ENCODE measurements at regions not wholly inside any gene's neighbourhood (a gene's known extent, or its start where the extent isn't known, plus 50 kb on each side); places are given as distances from the start of the nearest gene placed in this dataset.
"Not testable (repeated sequence)": the region's sequence is repeated elsewhere in the genome, so short reads cannot be mapped to it uniquely, and the experiment has no call there.

DNA sequence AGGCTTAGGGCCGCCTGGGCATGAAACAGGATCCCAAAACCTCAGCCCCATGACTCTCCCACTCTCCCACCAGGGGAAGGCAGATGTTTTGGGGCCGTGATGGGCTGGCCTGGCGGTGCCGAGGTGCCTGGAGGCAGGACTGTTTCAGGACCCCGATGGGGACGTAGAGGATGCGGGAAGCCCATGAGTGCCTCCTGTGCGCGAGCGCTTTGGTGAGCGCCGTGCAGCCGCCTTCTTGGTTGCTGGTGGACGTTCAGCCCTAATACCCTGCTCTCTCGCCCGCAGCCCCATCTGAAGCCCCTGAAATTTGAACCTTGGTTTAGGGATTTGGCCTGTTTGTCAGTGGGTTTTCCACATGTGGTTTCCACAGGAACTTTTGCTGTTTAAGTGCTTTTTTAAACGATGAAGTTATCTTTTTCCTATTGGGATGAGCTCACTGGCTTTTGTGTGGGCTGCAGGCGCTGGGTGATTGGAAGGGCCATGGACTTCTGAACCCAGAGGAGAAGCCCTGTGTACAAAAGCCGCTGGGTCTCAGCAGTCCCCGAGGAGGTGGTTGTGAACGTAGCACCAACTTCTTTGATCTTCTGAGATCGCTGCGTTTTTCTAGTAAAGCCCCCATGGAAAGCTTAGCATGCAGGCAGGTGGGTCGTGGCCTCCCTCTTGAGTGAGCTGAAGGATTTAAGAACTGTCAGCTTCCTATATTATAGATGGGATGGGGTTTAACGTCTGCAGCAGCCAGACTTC, 145.7 kb downstream of the NPIPB11 start:
- DNase-seq (ENCODE audit: low read depth in 1 of 2, low spot score in 1 of 2) = not testable (repeated sequence)

DNA sequence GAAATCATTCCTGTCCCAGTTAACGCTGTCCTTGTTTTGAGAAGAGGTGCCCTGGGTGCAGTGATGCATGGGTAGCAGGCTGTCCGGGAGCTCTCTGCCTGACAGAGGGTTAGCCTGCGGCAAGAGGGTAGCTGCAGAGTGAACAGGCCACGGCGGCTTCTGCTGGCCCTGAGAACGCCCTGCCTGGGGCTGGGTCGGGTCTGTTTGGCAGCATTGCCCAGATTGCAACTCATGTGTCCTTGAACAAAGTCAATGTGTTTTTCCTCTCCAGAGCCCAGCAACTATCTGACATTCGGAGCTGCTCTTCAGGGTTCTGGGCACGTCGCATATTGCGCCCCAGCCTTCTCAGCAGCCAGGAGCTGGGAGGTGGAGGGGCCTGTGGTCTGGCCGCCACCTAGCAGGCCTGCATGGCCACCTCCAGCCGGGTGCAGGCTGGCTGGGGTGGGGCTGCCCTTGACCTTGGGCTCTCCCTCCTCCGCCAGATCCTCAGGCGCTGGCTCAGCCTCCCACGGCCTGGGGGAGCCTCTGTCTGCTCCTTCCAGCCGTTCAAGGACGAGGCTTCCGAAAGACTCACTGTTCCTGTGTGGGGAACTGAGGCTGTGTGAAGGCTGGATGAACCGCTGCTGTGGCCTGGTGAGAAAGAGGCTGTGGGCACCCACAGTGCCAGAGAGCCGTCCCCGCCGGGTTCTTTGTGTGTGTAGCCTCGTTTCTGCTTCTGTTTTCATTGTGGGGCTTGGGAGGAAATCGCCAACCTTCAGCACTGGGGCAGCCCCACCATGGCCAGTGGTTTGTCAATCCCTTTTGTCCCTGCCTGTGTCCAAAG, 146.7 kb downstream of the NPIPB11 start:
- not testable (repeated sequence) for DNase-seq (ENCODE audit: low read depth in 1 of 2, low spot score in 1 of 2)

DNA sequence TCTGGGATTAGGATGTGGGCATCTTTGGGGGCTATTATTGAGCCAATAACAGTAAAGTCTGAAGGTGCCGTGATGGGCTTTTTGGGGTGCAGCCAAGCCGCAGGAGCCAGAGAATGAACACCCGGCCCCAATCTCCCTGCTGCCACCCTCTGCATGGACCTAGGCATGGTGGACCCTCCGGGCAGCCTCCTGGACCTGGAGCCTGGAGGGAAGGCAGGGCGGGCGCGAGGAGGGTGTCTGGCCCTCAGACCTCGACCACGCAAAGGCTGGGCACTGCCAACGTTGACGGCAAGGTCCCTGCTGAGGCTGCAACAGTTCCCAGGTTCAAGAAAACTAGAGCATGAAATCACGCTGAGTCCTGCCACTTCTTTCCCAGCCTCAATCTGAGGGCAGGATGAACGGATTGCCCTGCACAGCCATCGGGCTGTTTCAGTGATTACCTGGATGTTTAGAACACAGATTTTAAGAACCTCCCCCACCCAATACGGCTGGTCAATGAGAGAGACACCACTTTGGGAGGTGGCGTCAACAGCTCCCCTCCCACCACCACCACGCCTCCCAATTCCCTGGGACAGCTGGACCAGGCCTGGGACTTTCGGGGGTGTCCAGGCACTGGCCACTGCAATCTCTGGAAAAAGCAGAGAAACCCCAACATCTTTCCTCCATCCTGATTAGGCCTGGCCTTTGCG, 147.4 kb downstream of the NPIPB11 start:
- DNase-seq (ENCODE audit: low read depth in 1 of 2, low spot score in 1 of 2) = not testable (repeated sequence)

DNA sequence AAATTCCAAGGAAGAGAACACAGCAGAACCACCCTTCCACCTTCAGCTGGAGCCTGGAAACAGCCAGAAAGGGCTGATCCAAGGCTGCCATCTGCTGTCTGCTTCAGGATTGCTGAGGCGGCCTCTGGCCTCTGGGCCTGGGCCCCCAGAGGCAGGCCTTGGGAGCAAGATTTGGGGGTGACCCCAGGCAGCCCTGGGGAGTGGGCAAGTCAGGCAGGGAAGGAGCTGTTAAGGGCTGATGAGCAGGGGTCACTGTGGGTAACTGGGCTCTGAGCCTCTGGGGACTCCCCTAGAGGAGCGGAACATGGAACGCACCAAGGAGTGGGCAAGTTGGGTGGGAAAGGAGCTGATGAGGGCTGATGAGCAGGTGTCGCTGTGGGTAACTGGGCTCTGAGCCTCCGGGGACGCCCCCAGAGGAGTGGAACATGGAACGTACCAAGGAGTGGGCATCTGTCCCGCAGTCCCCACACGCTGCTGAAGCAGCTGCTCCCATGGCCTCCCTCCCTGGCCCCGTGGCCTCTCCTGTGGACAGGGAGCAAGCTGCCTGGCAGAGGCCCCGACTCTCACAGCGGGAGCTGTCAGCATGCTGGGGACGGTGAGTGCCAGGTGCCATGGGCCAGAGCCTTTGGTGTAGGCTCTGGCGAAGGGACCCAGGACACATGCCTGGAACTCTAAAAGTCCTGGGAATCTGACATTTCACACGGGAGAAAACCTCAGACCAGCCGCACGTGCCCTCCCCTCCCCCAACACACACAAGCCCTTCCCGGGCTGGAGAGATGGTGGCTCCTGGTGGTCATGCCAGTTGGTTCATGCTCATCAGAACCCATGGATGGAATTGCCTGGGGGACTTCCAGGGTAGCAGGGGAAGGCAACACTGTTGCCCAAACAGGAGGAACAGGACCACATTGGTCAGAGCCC, 148.8 kb downstream of the NPIPB11 start:
- DNase-seq (ENCODE audit: low read depth in 1 of 2, low spot score in 1 of 2) = not testable (repeated sequence)

DNA sequence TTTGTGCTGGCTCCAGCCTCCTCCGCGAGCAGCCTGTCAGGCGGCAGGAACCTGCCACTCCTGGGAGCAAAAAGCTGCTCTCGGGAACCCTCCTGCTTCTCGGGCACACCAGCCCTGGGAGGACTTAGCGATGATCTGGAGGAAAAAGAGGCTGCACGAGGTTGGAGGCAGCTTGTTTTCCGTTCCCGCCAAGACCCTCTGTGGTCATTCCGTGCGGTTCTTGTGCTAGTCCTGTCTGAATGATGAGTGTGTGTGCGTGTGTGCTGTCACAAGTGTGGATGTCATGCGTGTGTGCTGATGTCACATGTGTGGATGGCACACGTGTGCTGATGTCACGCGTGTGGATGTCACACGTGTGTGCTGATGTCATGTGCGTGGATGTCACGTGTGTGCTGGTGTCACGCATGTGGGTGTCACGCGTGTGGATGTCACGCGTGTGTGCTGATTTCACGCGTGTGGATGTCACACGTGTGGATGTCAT, 150.0 kb downstream of the NPIPB11 start:
- DNase-seq (ENCODE audit: low read depth in 1 of 2, low spot score in 1 of 2) = no peak

DNA sequence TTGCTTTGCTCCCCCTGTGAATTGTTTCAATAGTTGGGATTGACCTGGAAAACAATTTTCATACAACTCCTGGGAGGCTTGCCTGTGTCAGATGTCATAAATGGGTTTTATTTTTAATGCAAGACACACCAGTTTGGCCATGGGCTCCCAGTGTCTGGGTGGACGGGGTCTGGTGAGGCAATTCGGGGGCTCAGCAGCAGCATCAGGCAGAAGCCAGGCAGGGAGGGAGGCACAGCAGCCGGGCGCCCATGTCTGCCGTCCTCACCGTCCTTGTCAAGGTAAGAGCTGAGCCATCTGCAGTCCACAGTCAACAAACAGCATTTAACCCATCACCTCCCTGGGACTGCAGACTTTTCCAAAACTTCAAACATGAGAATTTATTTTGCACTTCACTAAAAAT, 150.6 kb downstream of the NPIPB11 start:
- not testable (repeated sequence) for DNase-seq (ENCODE audit: low read depth in 1 of 2, low spot score in 1 of 2)

DNA sequence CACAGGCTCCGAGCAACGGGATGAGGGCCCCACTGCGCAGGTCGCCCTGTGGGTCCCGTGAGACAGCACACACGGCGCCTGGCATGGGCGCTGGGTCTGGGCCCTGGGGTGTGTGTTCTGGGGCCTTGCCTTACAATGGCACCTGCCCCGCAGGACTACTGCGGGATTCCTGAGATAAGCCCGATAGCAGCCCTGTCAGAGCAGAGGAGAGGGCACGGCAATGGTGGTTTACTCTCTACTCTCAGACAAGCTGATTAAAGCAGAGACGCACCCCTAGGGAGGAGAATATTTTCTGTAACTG, 151.1 kb downstream of the NPIPB11 start:
- DNase-seq (ENCODE audit: low read depth in 1 of 2, low spot score in 1 of 2) = not testable (repeated sequence)

DNA sequence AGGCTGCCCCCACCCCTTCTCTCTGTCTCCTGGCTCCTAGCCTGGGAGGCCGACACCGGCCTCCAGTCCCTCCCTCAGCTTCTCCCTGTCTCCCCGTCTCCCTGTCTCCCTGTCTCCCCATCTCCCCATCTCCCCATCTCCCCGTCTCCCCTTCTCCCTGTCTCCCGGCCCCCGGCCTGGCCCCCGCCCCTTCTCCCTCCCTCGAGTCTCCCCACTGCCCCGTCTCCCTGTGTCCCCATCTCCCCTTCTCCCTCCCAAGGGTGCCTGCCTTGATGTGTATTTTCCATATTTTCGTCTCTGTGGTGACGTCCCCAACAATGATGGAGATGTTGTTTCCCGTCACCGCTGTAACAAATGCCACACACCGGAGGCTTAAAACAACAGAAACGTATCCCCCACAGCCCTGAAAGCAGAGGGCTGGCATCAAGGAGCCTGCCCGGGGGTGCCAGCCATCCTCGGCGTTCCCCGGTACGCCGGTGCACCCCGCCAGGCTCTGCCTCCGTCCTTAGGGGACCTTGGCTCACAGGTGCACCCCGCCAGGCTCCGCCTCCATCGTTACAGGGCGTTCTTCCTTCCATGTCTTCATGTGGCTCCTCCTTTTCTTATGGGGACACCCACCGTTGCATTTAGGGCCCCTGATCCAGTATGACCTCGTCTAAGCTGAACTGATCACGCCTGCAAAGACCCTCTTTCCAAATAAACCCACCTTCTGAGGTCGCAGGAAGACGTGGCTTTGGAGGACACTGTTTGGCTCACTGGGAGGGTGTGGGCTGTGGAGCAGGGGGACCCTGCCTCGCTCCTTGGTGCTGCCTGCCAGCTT, 151.6 kb downstream of the NPIPB11 start:
- no peak for DNase-seq (ENCODE audit: low read depth in 1 of 2, low spot score in 1 of 2)

DNA sequence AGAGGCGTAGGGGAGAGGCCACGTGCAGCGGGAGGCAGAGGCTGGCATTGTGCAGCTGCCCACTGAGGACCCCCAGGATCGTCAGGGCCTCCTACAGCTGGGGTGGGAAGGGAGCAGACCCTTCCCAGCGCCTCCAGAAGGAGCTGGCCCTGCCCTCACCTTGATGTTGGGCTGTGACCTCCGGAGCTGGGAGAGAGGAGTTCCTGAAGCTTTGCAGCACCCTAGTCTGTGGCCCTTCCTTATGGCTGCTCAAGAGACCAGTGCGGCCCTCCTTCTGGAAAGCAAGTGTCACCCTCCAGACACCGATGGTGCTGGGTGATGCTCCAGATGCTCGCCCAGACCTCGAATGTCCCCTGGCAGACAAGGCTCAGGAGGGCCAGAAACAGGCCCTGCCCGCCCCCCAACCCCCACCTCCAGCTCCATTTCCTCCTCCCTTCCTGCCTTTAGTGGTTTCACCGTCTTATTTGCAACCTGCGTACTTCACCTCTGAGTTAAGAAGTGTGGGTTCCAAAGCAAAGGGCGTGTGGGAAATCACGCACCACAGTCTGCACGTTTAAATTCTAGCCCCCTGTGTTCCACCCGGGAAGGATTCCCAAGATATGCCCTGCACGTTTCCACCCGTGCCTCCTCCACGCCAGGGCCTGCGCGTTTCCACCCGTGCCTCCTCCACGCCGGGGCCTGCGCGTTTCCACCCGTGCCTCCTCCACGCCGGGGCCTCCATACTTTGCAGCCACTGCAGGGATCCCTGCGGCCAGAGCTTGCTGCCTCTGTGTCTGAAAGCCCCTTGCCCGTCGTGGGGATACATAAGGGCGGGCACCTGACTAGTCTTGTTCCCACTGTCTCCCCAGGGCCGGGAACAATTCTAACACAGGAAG, 152.6 kb downstream of the NPIPB11 start:
- DNase-seq (ENCODE audit: low read depth in 1 of 2, low spot score in 1 of 2) = not testable (repeated sequence)

DNA sequence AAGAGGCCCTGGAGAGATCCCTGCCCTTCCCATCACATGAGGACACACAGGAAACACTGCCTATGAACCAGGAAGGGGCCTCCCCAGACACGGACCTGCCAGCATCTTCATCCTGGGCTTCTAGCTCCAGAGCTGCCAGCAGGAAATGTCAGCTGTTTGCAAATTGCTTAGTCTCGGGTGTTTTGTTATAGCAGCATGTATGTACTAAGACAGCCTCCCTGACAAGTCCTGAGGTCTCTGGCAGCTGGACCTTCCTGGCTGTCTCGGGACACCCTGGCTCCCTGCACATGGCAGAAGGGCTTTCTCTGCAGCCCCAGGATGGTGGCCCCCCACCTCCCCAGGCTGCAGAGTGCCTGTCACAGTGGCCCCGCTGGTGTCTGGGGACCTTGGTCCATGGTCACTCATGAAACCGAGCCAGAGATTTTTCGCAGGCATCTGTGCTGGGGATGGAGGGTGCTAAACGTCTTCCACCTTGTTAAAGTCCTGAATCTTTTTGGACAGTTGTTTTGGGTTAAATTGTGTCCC, 153.4 kb downstream of the NPIPB11 start:
- not testable (repeated sequence) for DNase-seq (ENCODE audit: low read depth in 1 of 2, low spot score in 1 of 2)

DNA sequence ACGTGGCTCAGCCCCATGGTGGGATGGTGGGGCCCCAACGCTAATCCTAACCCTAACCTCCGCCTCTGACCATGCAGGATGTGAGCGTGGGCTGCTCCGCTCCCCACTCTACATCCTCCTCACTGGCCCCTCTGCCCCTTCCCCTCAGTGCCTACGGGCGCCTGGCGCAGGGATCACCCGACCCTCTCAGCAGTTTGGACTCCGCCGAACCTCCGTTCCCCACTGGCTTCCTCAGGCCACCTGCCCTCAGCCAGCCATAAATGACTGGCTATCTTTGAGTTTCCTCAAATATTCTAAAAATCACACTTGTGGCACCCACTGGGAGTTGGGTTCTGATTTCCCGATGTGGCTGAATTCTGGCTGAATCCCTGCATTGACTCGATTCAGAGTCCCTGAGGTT, 154.2 kb downstream of the NPIPB11 start:
- DNase-seq (ENCODE audit: low read depth in 1 of 2, low spot score in 1 of 2) = not testable (repeated sequence)

DNA sequence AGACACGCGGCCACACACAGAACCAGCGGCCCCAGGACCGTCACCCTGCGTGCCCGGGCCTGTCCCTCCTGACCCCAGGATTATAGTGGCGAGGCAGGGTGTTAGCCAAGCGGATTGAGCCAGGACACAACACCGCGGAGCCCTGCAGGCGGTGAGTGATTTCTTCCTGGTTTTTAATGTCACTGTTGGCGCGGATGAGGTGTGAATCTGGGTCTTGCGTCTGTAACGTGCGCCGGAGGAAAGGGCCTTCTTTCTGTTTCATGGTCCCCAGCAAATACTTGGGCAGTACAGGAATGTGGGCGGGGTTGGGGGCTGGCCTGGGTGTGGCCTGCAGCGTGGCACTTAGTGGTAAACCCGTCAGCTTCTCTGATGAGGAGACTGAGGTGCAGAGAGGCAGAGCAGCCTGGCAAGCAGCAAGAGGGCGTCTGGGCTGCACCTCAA, 154.9 kb downstream of the NPIPB11 start:
- DNase-seq (ENCODE audit: low read depth in 1 of 2, low spot score in 1 of 2) = not testable (repeated sequence)

DNA sequence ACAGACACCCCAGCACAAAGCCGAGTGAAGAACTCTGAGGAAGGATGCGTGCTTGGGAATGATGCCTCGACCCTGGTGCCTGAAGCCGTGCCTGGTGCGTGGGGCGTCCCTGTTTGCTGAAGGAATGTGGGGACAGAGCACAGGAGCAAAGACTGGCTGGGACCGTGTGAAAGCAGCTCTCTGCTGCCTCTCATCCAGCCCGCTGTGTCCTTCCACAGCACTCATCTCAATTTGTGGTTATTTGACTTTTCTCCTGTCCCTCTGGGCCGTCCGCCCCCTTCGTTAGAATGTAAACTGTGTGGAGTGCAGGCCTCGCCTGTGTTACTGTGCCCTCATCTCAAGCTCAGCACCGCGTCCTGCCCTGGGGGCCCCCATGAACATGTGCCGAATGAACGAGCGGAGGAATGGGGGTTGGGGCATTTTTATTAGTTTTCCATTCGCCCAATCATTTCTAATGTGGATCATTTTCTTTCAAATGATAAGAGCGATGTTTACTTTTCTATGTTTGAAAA, 155.5 kb downstream of the NPIPB11 start:
- DNase-seq (ENCODE audit: low read depth in 1 of 2, low spot score in 1 of 2) = not testable (repeated sequence)

DNA sequence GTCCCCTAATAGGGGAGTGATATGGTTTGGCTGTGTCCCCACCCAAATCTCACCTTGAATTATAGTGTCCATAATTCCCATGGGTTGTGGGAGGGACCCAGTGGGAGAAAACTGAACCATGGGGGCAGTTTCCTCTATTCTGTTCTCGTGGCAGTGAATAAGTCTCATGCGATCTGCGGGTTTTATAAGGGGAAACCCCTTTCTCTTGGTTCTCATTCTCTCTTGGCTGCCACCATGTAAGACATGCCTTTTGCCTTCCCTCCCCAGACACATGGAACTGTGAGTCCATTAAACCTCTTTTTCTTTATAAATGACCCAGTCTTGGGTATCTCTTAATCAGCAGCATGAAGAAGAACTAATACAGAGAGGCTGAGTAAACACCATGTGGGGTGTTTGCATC, 156.0 kb downstream of the NPIPB11 start:
- DNase-seq (ENCODE audit: low read depth in 1 of 2, low spot score in 1 of 2) = not testable (repeated sequence)

DNA sequence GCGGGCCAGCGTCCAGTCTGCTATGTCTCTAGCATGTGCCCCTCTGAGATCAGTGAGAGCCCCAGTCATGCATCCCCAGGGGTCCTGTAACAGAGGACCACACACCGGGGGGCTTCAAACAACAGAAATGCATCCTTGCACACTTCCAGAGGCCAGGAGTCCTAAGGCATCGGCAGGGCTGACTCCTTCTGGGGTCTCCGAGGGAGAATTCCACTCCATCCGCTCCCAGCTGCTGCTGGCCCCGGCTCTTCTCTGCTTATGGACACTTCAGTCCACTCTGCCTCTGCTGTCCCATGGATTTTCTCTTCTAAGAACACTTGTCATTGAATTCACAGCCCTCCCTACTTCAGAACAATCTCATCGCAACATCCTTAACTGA, 157.6 kb downstream of the NPIPB11 start:
- not testable (repeated sequence) for DNase-seq (ENCODE audit: low read depth in 1 of 2, low spot score in 1 of 2)

DNA sequence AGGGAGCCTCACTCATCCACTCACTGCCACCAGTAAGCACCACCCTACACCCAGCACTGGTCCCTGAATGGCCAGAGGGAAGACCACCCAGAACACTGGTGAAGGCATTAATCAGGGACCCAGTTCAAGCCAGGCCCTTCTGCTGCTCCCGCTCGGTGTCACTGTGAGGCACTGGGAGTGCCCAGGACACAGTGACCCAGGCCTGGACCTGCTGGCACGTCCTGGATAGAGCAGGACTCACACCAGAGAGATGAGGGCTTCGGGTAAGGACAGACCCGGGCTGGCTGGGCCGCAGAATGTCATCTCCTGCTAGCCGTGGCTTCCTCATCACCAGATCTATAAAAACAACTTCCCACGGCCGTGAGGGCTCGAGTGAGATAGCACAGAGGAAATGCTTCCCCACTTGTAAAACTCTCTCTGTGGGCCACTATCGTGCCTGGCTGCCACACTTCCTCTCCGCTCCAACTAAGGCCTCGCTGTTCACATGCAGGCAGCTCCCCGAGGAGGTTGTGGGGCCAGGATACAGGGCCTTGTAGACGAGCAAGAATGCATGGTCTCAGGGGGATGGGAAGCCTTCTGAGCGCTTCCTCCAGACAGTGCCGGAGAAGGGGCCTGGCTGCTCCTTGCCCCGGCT, 158.1 kb downstream of the NPIPB11 start:
- DNase-seq (ENCODE audit: low read depth in 1 of 2, low spot score in 1 of 2) = not testable (repeated sequence)

DNA sequence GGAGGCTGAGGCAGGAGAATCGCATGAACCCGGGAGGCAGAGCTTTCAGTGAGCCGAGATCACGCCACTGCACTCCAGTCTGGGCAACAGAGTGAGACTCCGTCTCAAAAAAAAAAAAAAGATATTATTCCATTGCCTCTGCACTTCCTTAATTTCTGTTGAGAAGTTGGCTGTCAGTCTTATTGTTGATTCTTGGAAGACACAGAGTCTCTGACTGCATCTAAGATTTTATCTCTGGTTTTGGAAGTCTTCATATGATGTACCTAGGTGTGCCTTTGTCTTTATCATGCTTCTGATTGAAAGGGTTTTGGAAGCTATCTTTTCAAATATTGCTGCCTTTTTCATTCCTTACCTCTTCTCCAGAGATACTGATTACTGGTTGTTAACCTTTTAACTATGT, 160.4 kb downstream of the NPIPB11 start:
- not testable (repeated sequence) for DNase-seq (ENCODE audit: low read depth in 1 of 2, low spot score in 1 of 2)

DNA sequence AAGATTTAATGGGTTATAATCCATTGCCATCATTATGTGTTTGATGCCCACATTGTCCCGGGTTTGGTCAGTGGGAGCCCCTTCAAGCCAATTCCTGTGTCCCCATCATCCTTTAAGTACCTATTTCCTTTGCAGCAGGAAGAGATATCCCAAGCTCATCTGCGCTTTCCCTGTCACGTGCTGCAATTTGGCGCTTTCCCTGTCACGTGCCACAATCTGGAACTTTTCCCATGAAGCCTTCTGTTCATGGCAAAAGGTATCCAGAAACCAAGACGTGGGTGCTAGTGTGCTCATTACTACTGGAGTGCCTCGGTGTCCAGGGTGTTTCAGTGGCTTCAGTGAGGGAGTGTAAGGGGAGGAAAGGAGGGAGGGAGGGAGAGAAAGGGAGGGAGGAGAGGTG, 168.5 kb downstream of the NPIPB11 start:
- no peak for DNase-seq (ENCODE audit: low read depth in 1 of 2, low spot score in 1 of 2)

All from activated CD4-positive, alpha-beta T cell treated with anti-CD3 and anti-CD28 coated beads, Interleukin-2, amount 50 U/mL, for 24 hours (primary cell).